SK-N-SH (cell line): ENCODE measurements at regions not wholly inside any gene's neighbourhood (a gene's known extent, or its start where the extent isn't known, plus 50 kb on each side); places are given as distances from the start of the nearest gene placed in this dataset.

Source experiments
- CHD2 ChIP-seq: fragments of 150-350 bp; IDR thresholded peaks from 2 replicates; pipeline ENCODE4 v1.6.1; 2018; ENCODE audit warnings: low read length; ENCODE audit not compliant: partially characterized antibody
- CTCF ChIP-seq: fragments of 200-600 bp; sonication (generic); IDR thresholded peaks from 2 replicates; pipeline ENCODE4 v1.6.1; 2017; ENCODE audit warnings: antibody characterized with exemption, mild to moderate bottlenecking, moderate library complexity
- EP300 ChIP-seq, 2 experiments: IDR thresholded peaks; 2 replicates each; pipeline versions ENCODE4 v1.4.0 to v1.6.1; 2012; ENCODE audit warnings: borderline replicate concordance in 1 of 2, low read depth in 1 of 2, low read length in 1 of 2
- NRF1 ChIP-seq: IDR thresholded peaks from 2 replicates; pipeline ENCODE4 v1.6.1; 2012; ENCODE audit warnings: low read depth, mild to moderate bottlenecking, low read length
- RAD21 ChIP-seq: IDR thresholded peaks from 2 replicates; pipeline ENCODE4 v1.6.1; 2012; ENCODE audit warnings: mild to moderate bottlenecking, low read length

GRCh38 chr10:33800545-33800944 is 466.1 kb upstream of the NRP1 start:
- TF ChIP-seq CTCF (no peak), EP300 (IDR thresholded peaks at IDR 0.05; ENCODE audit: borderline replicate concordance in 1 of 2, low read depth in 1 of 2, low read length in 1 of 2) (no peak), RAD21 (no peak), CHD2 (no peak), NRF1 (no peak)
